ENCODE measurements at regions not wholly inside any gene's neighbourhood (a gene's known extent, or its start where the extent isn't known, plus 50 kb on each side); places are given as distances from the start of the nearest gene placed in this dataset.
"Not testable (repeated sequence)": the region's sequence is repeated elsewhere in the genome, so short reads cannot be mapped to it uniquely, and the experiment has no call there.

DNA sequence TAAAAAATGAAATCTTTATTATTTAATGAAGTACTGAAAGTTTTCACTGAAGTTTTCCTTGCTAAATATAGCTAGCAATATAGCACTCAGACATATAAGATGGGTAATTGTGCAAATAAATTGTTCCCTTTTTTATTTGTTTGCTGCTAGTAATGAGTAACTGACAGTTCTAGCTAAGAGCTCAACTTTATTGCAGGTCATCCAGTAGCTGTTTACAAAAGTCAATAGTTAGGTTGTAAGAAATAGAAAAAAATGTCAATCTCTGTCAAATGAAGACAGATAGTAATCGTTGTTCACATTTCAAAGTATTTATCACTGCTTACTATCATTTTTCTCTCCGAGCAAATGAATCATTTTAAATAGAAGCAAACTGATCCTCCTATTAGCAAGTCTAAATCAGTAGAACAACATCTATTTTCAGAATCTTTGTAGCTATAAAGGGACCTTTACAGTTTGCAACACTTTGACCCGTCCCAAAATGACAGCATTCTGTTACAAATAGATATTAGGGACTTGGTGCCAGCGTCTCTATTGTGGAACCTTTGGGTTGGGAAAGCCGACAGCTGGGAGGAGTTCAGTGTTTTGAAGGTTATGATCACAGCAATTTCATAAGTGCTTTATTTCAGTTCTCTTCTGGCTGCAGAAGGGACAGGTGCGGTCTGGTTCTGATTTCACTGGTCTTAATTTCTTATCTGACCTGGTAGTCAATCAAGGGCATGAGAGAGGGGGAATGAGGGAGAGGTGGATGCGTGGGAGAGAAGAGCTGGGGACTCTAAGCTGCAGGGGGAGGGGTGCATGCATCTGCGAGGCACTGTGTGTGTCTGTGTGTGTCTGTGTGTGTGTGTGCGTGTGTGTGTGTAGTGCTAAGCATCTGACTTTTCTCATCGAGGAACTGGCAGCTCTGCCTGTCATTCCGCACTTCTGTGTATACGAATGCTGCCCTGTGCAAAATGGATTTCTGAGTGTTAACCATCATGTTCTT lies 227.9 kb upstream of the PITX2 start:
- DNase-seq = no peak

DNA sequence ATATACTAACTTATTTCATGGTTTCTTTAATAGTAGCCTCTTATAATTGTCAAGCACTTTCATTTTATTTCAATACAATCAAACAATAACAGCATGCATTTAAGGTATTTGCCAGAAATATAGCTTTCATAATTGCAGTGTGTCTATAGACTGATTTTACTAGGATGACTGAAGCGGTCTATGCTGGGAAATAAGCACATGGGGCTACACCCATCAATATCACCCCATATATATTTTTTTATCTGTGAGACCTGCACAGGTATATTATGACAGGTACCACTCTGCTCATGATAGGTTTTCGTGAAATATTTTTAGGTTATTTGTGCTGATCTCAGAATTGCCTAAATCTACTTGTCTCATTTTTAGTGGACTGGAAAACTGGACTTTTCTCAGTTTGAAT lies 229.1 kb upstream of the PITX2 start:
- DNase-seq = no peak

DNA sequence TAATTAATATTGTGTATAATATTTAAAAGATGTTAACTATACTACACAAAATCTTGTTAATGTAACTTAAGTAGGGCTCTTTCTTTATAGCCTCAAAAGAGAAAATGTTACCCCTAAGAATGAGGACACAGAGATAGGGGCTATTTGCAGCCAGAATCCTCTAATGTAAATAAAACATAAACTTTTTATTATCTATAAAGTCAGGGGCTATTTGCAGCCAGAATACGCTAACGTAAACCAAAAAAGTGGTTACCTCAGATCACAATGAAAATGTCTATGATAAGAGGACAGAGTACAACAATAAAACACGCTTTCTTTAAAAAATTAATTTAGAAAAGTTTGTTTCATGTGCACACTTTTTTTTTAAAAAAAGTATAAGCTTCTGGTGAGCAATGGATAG lies 229.9 kb upstream of the PITX2 start:
- DNase-seq = no peak

DNA sequence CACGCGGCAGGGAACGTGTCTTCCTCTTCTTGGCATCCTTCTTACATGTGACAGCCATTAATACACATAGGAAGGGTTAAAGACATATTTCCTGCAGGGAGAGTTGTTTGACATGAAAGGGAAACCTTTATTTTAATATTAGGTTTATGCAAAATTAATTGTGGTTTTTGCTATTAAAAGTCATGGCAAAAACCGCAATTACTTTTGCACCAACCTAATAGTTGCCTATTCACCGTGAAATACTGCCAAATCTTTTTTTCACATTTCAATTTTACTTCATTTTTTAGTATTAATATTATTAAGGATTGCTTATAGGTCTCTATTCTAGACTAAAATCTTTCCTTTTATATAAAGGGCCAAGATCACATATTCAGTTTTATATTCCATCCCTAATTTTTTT lies 230.4 kb upstream of the PITX2 start:
- DNase-seq = no peak

DNA sequence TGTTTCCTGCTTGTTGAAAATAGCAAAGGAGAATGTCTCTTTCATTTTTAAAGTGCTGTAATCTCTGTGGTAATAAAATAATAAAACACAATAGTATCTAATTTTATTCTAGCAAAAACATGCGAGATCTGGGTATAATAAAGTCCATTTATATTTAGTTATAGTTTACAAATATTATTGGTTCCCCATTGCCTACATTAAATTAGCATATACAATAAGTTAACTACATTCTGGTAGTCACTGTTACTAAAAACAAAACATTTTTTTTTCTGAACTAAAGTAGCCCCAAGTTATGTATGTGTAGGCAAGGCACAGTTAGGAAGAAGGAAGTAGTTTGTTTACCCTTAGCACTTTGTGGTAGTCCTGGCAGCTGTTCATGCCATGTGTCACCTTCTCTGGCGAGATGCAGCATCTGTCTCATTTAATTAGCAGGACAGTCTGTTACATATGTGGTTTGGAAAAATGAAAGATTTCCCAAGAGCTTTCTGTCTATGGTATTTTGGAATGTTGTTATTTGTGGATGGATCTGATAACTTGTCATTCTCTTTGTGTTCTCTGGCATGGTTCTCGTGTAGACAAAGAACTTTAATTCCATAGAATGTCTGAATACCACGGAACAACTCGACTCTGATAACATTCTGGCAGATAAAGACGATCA lies 231.3 kb upstream of the PITX2 start:
- DNase-seq = no peak

DNA sequence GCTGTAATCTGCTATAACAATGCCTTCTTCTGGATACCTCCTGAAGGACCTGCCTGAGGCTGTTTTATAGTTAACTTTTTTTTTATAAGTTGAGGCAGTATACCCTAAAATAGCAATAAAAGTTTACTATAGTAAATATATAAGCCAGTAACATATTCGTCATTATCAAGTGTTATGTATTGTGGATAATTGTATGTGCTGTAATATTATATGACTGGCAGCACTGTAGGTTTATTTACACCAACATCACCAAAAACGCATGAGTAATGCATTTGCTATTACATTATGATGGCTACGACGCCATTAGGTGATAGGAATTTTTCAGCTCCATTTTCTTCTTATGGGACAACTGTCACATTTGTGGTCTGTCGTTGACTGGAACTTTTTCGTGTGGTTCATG lies 237.2 kb upstream of the PITX2 start:
- no peak for DNase-seq

DNA sequence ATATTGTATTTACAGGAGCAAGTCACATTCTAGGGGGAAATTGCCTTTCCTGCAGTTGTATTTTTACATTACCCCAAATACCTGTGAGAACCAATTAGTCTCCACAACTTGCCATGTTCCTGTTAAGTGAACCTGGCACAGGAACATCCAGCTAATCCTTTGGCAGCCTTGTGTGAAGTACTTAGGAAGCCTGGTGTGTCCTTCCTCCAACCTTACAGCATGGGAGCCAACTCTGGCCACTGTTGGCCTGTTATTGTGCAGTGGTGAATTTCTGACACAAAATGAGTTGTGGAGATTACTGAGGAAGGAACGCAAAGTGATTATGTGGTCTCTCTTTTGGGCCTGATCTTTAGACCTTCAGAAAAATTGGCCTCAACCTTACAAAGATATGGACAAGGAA lies 238.0 kb upstream of the PITX2 start:
- no peak for DNase-seq

DNA sequence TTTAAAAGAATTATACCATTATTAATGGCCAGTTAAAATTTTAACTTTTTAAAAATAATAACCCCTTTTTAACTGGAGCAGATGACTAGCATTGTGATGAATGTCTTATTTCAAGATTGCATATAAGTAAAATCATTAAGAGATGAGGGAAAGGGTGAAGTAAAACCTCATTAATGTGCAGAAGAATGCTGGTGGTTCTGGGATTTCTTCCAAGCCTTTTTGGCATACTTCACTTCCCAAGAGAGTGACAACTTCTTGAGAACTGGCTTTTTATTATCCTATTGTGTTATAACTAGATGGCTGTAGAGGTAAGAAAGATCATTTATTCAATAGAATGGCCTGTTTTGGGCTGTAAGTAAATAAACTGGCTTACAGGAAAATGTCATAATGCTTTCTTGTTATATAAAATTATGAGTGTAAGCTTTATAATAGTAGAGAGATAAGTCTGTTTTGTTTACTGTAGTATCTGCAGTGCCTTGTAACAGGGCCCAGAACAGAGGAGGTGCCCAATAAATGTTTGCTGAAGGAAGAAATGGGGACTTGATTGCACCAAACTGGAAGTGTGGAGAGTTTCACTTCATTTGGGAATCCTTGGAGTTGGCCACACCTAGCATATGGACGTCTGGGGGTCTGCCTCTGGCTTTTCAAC lies 242.9 kb upstream of the PITX2 start:
- DNase-seq = no peak

DNA sequence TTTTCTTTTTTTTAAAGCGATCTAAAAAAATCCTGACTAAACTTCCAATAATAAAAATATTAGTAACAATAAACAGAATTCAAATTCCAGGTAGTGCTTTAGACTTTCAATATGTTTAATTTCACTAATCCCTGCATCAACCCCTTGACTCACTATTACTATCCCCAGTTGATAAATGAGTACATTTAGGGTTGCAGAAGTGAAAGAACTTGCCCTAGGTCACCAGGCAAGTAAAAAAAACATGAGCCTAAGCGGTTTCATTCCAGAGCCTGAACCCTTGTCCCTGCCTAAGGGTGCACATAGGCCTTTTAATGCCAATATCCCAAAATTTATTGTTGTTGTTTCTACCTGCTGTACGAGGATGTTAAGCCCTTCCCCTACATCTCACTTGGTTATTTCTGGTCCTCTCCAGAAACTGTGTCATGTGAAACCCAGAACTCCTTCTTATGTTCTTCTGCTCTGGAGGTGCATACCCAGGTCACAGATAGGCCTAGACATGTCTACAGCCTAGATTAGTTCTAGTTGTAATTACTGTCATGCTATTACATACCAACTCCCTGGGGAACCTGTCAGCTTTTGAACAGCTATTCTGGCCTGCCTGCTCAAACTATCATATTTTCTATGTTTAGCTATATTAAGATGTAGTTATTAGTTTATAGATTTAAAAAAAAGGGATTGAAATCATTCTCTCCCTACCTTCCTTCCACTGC lies 244.5 kb upstream of the PITX2 start:
- no peak for DNase-seq

DNA sequence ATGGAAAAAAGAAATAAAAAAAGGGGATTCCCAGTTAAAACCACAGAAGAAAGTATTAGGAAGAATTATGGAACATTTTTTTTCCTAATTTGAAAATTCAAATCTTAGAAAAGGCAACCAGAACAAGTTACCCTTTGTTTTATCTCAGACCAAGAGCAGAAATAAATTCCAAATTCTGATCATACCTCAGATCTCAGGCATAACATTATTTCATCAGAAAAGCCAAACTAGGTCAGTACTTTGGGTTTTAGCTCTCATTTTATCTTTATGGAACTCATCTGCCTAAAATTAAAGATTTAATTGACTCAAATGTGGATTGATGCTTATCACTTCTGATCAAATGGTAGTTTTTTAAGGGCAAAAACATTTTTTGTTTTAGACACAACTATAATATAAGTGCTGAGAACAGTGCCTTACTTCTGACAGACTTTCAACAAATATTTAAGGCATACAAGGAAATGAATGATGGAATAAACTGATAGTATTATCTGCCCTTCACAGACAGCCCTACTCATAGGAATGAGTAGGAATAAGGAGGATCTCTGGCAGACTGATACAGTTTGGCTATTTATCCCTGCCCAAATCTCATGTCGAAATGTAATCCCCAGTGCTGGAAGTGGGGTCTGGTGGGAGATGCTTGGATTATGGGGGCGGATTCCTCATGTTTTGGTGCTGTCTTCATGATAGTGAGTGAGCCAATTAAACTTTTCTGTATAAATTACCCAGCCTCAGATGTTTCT lies 245.3 kb upstream of the PITX2 start:
- no peak for DNase-seq

DNA sequence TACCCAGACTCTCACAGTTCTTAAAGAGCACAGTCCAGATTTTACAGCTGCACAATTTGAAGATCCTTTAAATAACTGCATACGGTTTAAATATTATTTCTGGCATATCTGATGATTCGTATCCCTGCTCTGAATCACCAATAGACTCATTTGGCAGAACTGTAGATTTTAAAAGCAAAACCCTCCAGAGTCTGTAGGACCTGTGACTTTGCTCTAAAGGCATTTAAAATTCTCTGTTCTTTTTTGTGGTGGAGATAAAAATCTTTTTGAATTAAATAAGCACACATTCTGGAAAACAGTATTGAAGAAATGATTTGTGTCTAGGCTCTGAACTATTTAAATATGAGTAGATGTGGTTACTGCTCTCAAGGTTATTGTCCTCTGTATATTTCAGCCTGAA lies 246.2 kb upstream of the PITX2 start:
- DNase-seq = no peak

DNA sequence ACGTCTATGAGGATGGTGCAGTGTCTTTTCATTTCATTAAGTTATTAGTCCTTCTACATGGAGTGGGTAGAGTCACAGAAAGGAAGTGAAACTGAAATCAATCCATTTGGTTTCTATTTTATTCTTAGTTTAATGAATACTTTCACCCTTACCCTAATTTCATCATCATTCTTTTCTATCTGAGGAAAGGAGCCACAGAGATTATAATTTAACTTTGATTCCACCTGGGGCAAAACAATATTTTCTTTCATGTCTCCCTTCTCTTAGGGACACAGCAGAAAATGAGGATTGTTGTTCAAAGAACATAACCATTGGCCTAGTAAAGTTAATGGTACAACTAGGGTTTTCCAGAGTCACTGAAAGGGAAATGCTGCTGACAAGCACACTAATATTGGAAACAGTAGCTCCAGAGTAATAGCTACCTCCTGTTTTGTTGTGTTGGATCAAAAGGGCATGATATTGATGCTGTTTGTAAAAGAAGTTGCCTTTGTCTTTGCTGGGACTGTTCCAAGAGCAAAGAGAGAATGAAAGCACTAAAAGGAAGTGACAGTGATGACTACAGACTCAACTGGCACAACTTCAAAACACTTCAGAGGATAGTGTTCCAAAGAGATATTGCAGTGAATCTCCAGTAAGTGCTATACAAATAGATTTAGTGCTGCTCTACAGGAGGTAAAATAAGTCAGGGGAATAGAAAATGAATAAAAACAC lies 247.1 kb upstream of the PITX2 start:
- no peak for DNase-seq

DNA sequence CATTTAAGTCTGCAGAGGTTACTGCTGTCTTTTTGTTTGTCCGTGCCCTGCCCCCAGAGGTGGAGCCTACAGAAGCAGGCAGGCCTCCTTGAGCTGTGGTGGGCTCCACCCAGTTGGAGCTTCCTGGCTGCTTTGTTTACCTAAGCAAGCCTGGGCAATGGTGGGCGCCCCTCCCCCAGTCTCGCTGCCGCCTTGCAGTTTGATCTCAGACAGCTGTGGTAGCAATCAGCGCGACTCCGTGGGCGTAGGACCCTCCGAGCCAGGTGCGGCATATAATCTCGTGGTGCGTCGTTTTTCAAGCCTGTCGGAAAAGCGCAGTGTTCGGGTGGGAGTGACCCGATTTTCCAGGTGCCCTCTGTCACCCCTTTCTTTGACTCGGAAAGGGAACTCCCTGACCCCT lies 253.3 kb upstream of the PITX2 start:
- not testable (repeated sequence) for DNase-seq

DNA sequence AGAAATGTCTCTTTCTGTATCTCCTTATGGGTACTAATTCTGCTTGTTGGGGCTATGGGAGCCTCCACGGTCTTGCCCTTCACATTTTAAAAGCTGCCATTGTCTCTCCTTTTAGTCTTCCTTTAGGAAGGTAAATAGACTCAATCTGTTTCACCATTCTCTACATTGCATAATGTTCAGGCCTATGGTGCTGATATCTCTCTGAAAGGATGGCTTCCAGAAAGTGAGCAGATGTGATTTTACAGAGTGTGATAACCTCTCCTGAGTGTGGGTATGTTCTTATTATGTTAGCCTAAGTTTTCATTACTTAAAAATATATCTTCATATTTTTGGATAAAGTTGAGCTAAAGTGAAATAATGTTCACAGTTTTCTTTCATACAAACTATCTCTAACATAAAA lies 254.0 kb upstream of the PITX2 start:
- DNase-seq = no peak

DNA sequence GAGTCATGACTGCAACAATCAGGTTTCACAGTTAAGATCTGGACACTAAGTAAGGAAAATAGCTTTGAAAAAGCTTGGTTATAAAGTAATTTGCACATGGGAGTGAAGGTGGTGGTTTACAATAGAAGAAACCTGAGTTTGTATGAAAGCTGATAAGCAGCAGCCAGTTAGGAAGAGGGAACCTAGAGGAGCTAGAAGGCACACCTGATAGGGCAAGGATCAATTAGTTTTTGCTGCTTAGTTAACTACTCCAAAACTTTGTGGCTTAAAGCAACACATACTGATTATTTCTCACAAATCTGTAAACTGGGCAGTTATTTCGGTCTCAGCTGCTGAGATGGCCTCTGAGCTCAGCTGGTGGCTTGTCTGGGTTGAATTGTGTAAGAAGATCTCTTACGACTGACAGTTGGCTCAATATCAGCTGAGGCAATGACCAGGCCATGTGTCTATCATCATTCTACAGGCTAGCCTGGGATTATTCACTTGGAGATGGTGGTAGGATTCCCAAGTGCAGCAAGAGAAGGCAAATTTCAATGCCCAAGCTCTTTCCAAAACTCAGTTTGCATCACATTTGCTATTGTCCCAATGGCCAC lies 255.0 kb upstream of the PITX2 start:
- no peak for DNase-seq

DNA sequence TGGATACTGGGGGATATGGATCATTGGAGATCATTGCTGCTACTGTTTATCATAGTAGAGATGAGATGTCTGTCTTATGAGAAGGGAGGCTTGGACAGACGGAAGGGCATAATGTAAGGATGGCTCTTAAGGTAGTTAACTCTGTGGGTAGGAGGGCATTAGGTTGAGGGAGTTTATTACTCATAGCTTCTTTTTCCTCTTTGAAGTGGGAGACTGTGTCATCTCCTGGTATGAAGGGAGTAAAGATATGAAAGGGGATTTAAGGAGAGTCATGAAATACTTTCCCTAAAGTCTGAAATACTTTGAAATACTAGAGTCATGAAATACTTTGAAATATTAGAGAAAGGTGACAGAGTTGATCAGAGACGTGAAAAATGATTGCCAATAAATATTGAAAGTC lies 255.5 kb upstream of the PITX2 start:
- no peak for DNase-seq

DNA sequence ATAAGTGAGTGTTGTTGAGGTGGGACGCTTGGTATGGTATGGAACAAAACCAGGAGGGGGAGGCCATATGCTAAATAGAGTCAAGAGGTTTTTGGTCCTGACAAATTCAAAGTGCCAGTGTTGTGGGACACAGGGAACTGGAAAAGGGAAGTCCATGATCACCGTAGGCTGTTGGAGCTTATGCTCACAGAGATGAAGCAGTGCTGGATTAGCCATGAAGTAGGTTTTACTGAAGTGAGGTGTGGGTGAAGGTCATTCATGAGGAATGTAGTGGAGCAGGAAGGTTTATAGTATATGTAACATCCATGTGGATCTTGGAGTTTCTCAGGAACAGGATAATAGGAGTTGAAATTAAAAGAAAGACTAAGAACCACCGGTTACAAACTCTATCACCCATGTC lies 256.1 kb upstream of the PITX2 start:
- no peak for DNase-seq

DNA sequence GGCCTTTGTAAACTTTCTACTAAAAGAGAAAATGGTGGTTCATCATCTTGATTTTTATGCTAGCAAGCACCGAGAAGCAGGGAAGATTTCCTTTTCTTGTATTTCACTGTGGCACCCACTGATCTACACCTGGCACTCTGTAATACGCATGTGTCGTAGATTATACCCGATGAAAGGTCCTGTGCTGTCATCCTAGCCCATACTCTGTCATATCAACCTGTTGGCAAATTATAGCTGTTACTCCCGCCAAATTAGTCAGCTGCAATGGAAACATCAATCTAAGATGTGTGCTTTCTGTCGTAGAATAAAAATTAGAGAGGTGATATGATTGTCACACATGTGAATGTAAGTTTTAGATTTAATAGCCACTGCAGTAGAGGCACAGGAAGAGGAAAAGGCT lies 263.4 kb upstream of the PITX2 start:
- DNase-seq = no peak

DNA sequence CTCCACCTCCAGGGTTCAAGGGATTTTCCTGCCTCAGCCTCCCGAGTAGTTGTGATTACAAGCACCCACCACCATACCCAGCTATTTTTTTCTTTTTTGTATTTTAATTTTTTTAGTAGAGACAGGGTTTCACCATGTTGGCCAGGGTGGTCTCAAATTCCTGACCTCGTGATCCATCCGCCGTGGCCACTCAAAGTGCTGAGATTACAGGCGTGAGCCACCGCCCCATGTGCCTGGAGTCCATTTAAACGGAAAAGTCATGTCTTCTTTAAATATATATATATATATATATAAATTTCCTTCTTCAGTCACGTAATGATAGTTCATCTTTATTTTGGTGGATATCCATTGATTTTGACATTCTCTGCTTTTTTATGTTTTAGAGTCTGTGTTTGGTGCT lies 264.0 kb upstream of the PITX2 start:
- no peak for DNase-seq

DNA sequence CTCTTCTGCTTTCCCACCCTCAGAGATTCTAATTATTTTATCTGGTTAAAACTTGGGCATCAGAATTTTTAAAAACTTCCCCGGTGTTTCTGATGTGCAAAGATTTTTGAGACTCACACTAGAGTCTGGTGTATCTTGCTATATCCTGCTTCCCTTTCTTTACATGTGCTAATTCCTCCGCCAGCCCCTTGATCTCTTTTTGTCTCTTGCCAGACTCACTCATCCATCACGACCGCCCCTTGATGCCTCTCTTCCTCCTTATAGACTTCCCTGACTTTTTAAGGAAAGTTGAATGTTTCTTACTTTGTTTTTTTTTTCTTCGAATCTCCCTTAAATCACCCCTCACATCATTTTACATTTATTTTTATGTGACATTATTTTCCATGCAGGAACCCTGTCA lies 274.9 kb upstream of the PITX2 start:
- DNase-seq = no peak

DNA sequence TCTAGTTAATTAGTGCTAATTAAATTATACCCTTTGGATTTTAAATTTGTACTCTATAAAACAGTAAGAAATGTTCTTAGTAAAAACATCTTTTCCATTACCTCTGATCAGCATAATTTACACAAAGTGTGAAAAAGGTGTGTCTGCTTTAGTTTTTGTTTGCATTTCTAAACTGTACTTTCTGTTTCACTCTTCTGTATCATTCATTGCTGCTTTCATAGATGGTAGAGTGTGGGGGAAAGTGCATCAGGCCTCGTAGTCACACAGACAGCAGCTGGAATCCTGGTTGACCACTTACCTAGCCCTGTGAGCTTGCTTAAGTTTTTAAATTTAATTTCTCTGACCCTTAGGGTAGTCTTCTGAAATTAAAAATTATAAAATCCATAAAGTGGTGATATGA lies 275.4 kb upstream of the PITX2 start:
- no peak for DNase-seq

Measured in activated T-cell treated with anti-CD3 and anti-CD28 coated beads, Interleukin-2, amount 50 U/mL, for 48 hours (primary cell).